Hypothalamus (tissue), 51 donors: ENCODE measurements at regions not wholly inside any gene's neighbourhood (a gene's known extent, or its start where the extent isn't known, plus 50 kb on each side); places are given as distances from the start of the nearest gene placed in this dataset.

ENCODE experiments used
- DNase-seq, 51 donors: peaks; one replicate each; lab custom pipeline; 2025; lab: John Stamatoyannopoulos, UW

DNA sequence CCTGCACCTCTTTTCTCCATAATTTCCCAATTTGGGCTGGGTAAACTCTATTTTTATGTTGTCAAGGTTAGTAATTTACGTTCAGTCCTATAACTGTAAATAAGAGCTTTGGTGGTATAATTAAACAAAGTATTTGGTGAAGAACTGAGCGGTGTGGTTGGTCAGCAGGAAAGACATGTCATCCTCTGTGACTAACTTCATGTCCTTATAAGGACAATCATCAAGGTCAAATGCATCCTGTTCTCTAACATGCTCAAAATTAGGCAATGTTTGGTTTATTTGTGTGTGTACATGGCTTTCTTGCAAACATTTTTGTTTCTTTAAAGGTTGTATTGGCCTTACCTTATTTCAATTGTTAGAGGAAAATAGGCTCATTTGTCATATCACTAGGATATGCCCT lies 121.5 kb upstream of the NABP1 start:
- DNase-seq: no peak

- DNase-seq: no peak
Measured at GRCh38 chr2:191557841-191558240, 120.1 kb upstream of the NABP1 start.

- DNase-seq: no peak
Measured at GRCh38 chr2:191559569-191559968, 118.4 kb upstream of the NABP1 start.

DNA sequence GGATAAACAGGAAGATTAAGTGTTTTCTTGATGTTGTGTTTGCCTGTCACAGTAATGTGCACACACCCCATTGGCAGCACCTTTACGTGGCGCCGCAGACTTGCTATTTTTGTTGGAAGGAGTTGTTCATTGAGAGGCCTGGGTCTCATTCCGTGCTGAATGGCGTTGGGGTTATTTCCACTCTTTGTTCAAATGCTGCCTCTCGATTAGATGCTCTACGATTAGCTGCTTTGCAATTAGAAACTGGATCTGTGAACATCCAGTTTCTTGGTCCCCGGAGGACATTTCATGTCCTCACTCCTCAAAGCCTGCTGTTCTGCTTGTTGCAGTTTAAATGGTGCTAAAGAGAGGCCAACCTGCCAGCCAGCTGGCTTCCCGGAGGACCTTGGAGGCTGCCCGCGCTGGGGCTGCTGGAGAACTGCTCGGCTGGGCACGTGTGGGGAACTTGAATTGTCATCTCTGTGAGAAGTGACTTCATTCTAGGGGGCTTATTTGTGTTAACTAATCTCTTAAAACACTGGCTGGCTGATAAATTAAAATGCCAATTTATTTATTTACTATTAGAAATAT lies 117.4 kb upstream of the NABP1 start:
- peak in 3 of 51 donors; percentile 1 to 2 (median 2) for DNase-seq

GRCh38 chr2:191565120-191565519 lies 112.8 kb upstream of the NABP1 start:
- DNase-seq: no peak

DNA sequence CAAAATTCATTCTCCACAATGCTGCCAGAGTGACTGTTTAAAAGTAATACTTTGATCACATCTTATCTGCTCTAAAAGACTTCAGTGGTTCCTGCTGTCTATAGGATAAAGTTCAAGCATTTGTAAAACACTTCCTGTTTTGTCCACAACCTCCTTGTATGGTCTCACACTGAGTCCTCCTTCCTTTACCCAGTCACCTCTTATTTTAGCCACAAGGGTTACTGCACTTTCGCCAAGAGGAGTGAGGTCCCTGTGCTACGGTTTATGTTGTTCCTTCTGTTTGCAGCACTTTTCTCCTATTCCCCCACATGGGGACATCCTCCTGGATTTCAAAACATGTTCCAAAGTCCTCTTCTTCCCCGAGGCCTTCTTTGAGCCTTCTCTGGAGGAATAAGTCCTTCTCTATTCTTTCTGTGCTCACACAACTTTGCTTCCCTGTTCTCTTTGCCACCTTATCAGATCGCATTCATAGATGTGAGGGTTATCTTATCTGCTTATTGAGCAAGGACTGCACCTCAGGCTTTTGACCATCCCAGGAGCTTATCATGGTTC lies 112.2 kb upstream of the NABP1 start:
- peak in 1 of 51 donors; percentile 10 for DNase-seq

- DNase-seq: peak in 29 of 51 donors; percentile 1 to 64 (median 19)
Measured at GRCh38 chr2:191566344-191566743, 111.6 kb upstream of the NABP1 start.

DNA sequence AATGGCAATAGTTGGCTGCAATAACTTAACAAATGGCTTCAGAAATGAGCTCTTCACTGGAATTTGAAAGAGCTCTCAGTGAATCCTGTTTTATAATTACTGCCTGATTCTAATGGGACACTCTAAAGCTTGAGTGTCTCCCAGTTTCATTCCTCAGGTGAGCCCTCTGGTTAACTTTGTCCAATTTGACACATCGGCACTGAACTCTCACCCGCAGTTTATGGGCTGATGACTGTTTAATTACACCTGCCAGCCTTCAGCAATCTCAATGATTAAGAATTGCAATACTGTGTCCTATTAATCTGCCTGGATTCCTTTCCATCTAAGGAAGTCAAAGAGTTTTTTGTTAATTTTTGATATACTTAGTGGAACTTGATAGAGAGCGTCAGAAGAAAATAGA lies 110.7 kb upstream of the NABP1 start:
- DNase-seq: no peak

- no peak for DNase-seq
Measured at GRCh38 chr2:191569025-191569424, 108.9 kb upstream of the NABP1 start.

- DNase-seq: peak in 2 of 51 donors; percentile 2 to 16
Measured at GRCh38 chr2:191571163-191571769, 106.7 kb upstream of the NABP1 start.

- DNase-seq: no peak
Measured at GRCh38 chr2:191572319-191572718, 105.6 kb upstream of the NABP1 start.

DNA sequence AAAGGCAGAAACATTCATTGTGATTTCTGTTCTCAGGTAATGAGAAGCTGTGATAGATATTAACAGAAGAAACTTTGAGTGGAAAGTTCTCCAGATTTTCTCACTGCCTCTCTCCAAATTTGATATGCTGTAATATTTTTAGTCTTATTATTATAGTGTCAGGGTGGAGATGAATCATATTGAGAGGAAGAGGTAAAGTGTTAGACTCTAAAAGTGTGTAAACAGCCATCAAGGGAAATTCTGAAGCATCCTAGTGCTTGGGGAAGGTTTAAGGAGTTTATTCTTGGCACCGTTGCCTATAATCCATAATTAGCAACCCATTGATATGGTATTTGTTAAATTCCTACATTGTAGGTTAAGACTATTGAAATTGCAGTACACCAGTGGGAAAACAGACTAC lies 104.7 kb upstream of the NABP1 start:
- DNase-seq: no peak

DNA sequence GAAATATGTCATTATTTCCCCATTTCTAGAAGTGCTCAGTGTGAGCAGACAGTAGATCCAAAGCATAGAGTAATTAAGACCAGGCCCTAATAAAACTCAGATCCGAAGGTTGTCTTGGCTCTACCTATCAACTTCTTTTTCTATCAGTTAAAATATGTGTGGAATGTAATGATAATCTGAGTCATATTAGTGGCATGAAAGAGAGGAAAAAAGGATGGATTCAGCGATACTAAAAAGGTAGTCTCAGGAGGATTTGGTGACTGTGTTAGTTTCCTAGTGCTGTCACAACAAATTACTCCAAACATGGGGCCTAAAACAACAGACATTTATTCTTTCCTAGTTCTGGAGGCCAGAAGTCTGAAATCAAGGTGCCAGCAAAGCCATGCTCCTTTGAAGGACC lies 103.7 kb upstream of the NABP1 start:
- no peak for DNase-seq

- DNase-seq: no peak
Measured at GRCh38 chr2:191577605-191578004, 100.3 kb upstream of the NABP1 start.

GRCh38 chr2:191578031-191578430 lies 99.9 kb upstream of the NABP1 start:
- no peak for DNase-seq

- no peak for DNase-seq
Measured at GRCh38 chr2:191580581-191580980, 97.4 kb upstream of the NABP1 start.

DNA sequence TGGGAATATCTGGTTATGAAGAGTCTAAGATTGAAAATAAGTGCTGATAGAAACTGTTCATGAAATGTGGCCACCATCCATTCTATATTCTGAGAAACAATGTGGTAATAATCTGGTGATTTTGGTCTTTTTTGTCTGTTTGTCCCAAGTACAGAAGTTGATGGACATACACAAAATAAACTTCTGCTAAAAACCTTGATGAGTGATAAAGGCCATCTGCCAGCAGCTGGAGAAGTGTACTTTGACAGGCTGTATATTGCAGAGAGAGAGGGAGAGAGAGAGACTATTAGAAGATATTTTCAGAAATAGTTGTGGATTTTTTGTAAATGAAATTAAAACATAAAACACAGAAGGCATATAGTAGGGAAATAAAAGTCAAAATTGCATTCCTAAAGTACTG lies 96.9 kb upstream of the NABP1 start:
- no peak for DNase-seq

DNA sequence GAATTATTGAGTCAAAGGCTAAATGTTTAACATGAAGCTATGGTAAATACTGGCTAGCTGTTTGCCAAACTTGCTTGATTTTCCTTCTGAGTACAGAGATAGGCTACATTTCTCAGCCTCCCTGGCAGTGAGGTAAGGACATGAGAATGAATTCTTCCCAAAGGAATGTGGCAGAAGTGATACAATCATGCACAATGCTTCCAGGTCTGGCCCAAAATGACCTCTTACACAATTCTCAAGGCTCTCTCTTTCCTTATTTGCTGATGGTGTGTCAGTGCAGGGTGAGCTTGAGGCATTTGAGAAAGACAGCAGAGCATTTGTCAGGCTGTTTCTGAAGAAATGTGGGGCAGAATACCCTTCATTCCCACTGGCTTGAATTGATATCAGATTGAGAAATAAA lies 95.6 kb upstream of the NABP1 start:
- DNase-seq: no peak

GRCh38 chr2:191591025-191591424 lies 86.9 kb upstream of the NABP1 start:
- DNase-seq: no peak

- DNase-seq: no peak
Measured at GRCh38 chr2:191593622-191594385, 84.1 kb upstream of the NABP1 start.

DNA sequence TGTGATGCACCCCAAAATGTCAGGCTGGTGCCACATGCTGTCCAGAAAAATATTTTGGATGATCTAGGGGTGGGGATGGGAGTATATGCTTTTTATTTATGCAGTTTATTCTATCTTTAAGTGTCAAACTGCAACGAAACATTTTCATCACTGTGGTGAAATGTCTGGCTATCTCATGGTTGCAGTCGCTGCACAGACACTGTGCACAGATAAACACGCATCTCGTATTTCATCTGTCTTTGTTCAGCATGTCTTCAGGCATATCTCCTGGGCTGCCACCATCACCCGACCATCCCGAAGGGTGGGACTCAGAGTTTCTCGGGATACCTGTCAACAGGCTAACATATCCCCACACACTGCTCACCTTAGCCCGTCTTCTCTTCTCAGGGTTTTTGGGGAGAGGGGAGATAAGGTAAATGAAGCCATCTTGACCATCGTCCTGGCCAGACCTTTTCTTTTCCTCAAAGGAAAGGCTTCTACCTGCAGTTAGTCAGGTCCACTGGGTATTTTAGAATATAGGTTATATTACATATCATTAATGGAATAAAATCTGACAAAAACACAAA lies 80.7 kb upstream of the NABP1 start:
- DNase-seq: no peak

GRCh38 chr2:191598296-191598695 lies 79.6 kb upstream of the NABP1 start:
- no peak for DNase-seq
